SJSA1 (cell line): ENCODE measurements at regions not wholly inside any gene's neighbourhood (a gene's known extent, or its start where the extent isn't known, plus 50 kb on each side); places are given as distances from the start of the nearest gene placed in this dataset.

ENCODE experiments used
- DNase-seq, 2 experiments: peaks; one replicate each; pipeline ENCODE4 v3.0.0-alpha.2; 2015 to 2020; ENCODE audit warnings: low spot score in 2 of 2, low read depth in 1 of 2
- H3K27ac ChIP-seq: fragments of 250-450 bp; sonication (Bioruptor Pico); 2 replicates; pipeline ENCODE4 v1.5.1; 2020; ENCODE audit warnings: mild to moderate bottlenecking, moderate library complexity
- H3K27me3 ChIP-seq: fragments of 250-450 bp; sonication (Bioruptor Pico); replicated peaks from 2 replicates; pipeline ENCODE4 v1.5.1; 2020; ENCODE audit warnings: mild to moderate bottlenecking, moderate library complexity
- H3K36me3 ChIP-seq: fragments of 250-450 bp; sonication (Bioruptor Pico); 2 replicates; pipeline ENCODE4 v1.5.1; 2020; ENCODE audit warnings: mild to moderate bottlenecking
- H3K4me1 ChIP-seq: fragments of 250-450 bp; sonication (Bioruptor Pico); replicated peaks from 2 replicates; pipeline ENCODE4 v1.6.1; 2021; ENCODE audit warnings: mild to moderate bottlenecking
- H3K4me3 ChIP-seq: fragments of 250-450 bp; sonication (Bioruptor Pico); 2 replicates; pipeline ENCODE4 v1.5.1; 2020; ENCODE audit warnings: mild to moderate bottlenecking
- H3K9me3 ChIP-seq: fragments of 250-450 bp; sonication (Bioruptor Pico); replicated peaks from 2 replicates; pipeline ENCODE4 v1.5.1; 2020; ENCODE audit warnings: mild to moderate bottlenecking

DNA sequence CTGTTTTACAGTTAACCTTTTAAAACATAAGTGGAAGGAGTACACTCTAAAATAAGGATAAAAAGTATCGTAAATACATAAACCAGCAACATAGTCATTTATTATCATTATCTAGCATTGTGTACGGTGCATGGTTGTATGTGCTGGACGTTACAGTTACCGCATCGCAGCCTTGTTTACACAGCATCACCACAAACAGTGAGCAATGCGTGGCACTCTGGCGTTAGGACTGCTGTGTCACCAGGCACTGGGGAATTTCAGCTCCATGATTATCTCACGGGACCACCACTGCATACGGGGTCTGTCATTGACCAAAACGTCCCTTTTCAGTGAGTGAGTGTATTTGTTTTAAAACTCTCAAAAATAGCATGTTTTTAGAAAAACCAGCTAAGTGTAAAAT is 103.0 kb upstream of the SNTG2 start:
- Histone ChIP-seq H3K36me3 (no peaks in the 10 kb centered on the region), H3K4me1 (peaks cover 3% of the 10 kb centered on the region; the same call in 1 of the 2 replicates), H3K27me3 (no peaks in the 10 kb centered on the region), H3K9me3 (no peaks in the 10 kb centered on the region), H3K4me3 (no peak overlapping the region), H3K27ac (no peak overlapping the region)
- peak in 1 of 2 experiments; percentile 11 for DNase-seq

DNA sequence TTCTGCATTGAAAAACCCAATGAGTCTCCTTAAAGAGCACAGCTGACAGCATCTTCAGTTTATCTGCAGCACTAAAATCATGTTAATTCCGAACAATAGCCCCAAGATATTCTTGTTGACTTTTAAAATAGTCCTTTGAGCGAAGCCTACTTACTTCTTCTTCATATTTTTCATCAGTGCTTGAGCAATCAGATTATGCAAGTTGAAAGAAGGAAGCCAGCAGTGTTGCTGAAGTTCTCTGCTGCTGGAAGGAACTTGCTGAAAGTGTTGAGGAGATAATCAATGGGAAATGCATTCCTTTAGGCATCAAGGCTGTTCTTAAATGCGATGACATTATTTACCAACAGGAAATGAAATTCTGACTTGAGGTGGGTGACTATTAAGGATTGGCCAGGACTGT is 105.9 kb upstream of the SNTG2 start:
- H3K9me3 ChIP-seq = no peaks in the 10 kb centered on the region
- H3K27me3 ChIP-seq = no peaks in the 10 kb centered on the region
- H3K4me1 ChIP-seq = peaks cover 3% of the 10 kb centered on the region; the same call in 1 of the 2 replicates
- H3K4me3 ChIP-seq = no peak overlapping the region
- no peak for DNase-seq
- H3K36me3 ChIP-seq = no peaks in the 10 kb centered on the region
- no peak overlapping the region for H3K27ac ChIP-seq

DNA sequence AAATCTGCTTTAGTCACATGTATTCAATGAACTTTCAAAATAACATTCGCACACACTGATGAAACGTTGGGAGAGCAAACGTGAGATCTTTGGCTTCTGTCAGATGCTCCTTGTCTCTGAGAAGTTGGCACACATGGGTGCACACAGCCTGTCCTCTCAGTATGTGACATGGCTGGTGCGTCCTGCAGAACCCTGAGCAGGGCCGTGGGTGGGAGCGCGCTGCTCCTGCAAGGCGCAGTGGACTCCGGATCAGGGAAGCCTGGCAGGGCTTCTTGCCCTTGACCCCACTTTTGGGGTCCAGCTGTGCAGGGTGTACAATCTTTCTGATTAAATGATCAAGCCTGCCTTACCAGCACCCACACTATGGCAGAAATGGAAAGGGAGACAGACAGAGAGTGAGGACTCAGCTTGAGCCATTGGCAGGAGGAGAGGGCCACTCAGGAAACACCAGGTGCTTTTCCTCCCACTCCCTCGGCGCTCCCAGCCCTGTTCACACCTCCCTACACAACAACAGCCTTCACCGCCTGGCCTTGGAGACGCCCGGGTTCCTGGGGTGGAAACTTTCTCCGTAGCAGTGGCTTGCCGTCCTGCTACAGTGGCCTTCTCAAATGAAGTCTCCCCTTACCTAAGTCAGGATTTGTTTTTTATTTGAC is 108.4 kb upstream of the SNTG2 start:
- 0 out of 2 replicates have a peak, but pooled peaks cover 4% of the 10 kb centered on the region for H3K27me3 ChIP-seq
- H3K4me1 ChIP-seq = no peaks in the 10 kb centered on the region
- H3K4me3 ChIP-seq = no peak overlapping the region
- H3K36me3 ChIP-seq = no peaks in the 10 kb centered on the region
- no peaks in the 10 kb centered on the region for H3K9me3 ChIP-seq
- DNase-seq = no peak
- H3K27ac ChIP-seq = no peak overlapping the region

DNA sequence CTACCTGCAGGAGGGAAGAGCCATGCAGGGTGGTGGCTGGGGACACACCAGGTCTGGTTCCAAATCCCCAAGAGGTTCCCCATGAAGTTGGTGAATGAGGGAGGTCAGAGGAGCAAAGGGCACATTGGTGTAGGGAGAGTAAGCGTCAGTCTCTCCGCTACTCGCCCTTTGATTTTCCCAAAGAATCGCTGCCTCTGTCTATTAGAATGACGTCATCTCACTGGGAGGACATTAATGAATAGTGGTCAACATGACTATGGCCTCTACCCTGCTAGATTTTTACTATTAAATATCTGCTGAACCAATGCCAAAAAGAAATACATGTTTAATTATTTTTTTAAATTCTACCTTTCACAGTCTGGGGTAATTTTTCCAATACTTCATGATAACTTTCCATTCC is 109.6 kb upstream of the SNTG2 start:
- Histone ChIP-seq H3K9me3 (no peaks in the 10 kb centered on the region), H3K36me3 (no peaks in the 10 kb centered on the region), H3K27me3 (0 out of 2 replicates have a peak, but pooled peaks cover 4% of the 10 kb centered on the region), H3K4me3 (no peak overlapping the region), H3K27ac (no peak overlapping the region), H3K4me1 (no peaks in the 10 kb centered on the region)
- DNase-seq = no peak

DNA sequence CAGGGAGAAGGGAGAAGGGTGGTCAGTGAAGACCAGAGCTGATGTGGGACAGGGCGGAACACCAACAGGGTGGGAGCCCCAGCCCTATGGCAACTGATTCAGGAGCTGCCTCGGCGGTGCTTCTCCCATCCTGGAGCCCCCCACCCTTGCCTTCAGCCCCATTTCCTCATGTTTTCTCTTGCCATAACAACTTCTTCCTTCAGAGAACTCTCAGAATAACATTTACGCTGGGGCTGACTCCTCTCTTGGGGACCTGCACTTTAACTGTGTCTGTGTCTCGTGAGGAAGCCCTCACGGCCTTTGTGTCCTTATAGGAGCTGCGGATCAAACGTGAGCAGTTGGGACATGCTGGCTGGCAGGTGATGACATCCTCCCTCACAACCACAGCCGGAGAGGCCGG is 116.4 kb upstream of the SNTG2 start:
- no peak overlapping the region for H3K27ac ChIP-seq
- DNase-seq = peak in 1 of 2 experiments; percentile 33
- H3K4me1 ChIP-seq = no peaks in the 10 kb centered on the region
- no peaks in the 10 kb centered on the region for H3K9me3 ChIP-seq
- 0 out of 2 replicates have a peak, but pooled peaks cover 4% of the 10 kb centered on the region for H3K27me3 ChIP-seq
- no peak overlapping the region for H3K4me3 ChIP-seq
- H3K36me3 ChIP-seq = no peaks in the 10 kb centered on the region

DNA sequence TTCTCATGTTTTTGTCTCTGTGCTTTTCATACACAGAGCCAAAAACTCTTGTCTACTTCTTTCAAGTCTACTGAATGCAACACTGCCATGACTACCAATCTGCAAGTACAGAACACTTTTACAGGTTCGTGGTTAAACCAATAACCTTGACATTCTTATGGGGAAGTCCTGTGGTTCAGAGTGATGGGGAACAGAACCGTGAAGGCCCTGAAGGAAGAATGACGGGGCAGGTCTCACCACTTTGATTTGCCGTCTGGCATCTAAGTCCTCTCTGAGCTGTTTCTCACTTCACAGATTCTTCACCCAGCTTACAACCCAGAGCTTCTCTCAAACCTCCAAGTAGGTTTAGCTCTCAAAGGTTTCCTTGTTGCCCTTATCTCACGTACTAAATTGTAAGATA is 117.5 kb upstream of the SNTG2 start:
- Histone ChIP-seq H3K36me3 (no peaks in the 10 kb centered on the region), H3K27me3 (no peaks in the 10 kb centered on the region), H3K4me1 (no peaks in the 10 kb centered on the region), H3K9me3 (no peaks in the 10 kb centered on the region), H3K27ac (no peak overlapping the region), H3K4me3 (no peak overlapping the region)
- DNase-seq = no peak

DNA sequence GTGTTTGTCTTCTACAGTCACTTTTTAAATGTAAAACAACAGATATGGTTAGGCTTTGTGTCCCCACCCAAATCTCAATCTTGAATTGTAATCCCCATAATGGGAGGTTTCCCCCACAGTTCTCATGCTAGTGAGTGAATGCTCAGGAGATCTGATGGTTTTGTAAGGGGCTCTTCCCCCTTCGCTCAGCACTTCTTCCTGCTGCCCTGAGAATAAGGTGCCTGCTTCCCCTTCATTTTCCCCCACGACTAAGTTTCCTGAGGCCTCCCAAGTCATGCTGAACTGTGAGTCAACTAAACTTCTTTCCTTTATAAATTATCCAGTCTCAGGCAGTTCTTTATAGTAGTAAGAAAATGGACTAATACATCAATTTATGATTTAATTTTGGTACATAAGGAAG is 118.0 kb upstream of the SNTG2 start:
- no peak overlapping the region for H3K27ac ChIP-seq
- no peaks in the 10 kb centered on the region for H3K36me3 ChIP-seq
- no peak overlapping the region for H3K4me3 ChIP-seq
- H3K4me1 ChIP-seq = no peaks in the 10 kb centered on the region
- DNase-seq = no peak
- no peaks in the 10 kb centered on the region for H3K9me3 ChIP-seq
- no peaks in the 10 kb centered on the region for H3K27me3 ChIP-seq

DNA sequence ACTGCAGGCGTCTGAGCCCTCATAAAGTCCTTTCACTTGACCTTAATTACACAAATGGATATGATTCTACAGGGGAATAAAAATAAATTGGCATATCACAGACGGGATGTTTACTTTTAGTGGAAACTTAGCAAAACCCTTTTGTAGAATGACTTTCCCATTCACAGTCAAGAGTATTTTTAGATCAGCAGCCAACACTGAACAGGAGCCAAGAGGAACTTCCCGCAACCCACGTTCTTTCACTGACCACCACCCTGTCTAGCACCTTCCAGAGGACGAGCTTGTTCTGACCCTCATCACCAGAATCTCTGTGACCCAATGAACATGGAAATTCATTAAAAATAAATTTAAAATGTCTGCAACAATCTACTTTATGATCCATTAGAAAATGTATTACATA is 119.0 kb upstream of the SNTG2 start:
- no peak for DNase-seq
- H3K27ac ChIP-seq = no peak overlapping the region
- no peaks in the 10 kb centered on the region for H3K9me3 ChIP-seq
- no peaks in the 10 kb centered on the region for H3K36me3 ChIP-seq
- no peak overlapping the region for H3K4me3 ChIP-seq
- H3K4me1 ChIP-seq = no peaks in the 10 kb centered on the region
- no peaks in the 10 kb centered on the region for H3K27me3 ChIP-seq

DNA sequence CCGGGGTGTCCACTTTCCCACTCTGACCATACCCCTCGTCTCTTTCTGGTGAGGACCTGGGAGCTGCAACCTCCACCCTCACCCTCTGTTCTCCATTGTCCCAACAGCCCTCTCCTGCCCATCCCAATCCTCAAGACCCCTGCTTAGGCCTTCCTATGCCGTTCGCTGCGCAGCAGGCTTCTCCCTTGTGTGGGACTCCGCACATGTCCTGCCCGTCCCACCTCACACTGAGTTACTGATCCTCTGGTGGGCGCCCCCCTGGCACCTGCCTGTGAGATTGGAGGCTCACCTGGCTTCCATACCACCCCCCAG is 119.5 kb upstream of the SNTG2 start:
- Histone ChIP-seq H3K27me3 (no peaks in the 10 kb centered on the region), H3K27ac (no peak overlapping the region), H3K36me3 (no peaks in the 10 kb centered on the region), H3K4me1 (no peaks in the 10 kb centered on the region), H3K4me3 (no peak overlapping the region), H3K9me3 (no peaks in the 10 kb centered on the region)
- peak in 1 of 2 experiments; percentile 27 for DNase-seq

DNA sequence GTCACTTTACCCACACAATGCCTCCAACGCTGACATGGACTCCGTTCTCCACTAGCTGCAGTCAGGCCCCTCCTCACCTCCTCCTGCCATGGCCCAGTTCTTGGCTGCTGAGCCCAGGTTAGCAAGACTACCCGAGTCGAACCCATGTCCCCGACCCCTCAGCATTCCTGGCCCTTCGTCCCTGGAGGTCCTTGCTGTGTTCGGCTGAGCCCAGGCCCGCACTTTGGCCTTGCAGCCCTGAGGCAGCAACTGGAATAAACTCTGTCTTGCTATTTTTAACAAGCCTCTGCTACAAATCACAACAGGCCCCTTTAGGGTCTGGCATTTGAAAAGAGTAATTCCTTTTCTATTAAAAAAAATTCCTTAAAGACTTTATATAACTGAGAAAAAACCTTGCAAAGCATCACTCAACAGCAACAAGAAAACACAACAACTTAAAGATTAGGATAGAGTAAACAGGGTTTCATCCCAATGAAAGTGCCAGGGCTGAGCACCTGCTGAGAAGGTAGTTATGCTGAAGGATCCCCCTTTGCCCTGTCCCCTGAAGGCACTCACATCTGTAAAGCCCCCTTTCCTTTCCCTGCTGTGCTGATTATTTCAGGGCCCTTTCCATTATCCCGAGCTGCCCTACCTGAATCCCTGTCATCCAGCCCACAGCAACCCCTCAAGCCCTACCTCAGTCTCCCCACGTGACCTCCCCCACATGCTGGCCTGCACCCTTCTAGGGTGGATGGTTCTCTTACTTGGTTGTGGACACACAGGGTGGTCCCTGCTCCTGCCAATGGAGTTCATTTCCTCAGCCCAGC is 120.0 kb upstream of the SNTG2 start:
- no peaks in the 10 kb centered on the region for H3K27me3 ChIP-seq
- peak in 1 of 2 experiments; percentile 31 for DNase-seq
- H3K4me1 ChIP-seq = no peaks in the 10 kb centered on the region
- H3K36me3 ChIP-seq = no peaks in the 10 kb centered on the region
- H3K4me3 ChIP-seq = no peak overlapping the region
- H3K27ac ChIP-seq = no peak overlapping the region
- H3K9me3 ChIP-seq = no peaks in the 10 kb centered on the region

DNA sequence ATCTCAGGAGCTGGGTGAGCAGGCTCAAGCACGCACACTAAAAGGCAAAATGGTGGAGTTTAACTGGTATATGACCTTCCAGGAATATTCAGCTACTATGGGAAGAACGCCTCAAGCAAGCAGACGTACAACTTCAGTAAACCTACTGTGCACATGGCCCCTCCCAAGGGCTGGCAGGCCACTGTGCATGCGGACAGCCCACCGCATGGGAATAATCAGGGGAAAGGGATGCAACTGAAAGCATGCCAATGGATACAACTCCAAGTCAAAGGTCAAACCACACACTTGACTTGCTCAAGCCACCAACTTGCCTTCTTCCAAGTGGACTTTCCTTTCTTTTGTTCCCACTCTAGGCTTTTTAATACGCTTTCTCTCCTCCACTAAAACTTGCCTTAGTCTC is 121.6 kb upstream of the SNTG2 start:
- H3K27ac ChIP-seq = no peak overlapping the region
- no peaks in the 10 kb centered on the region for H3K27me3 ChIP-seq
- H3K9me3 ChIP-seq = no peaks in the 10 kb centered on the region
- no peak for DNase-seq
- no peak overlapping the region for H3K4me3 ChIP-seq
- no peaks in the 10 kb centered on the region for H3K4me1 ChIP-seq
- H3K36me3 ChIP-seq = no peaks in the 10 kb centered on the region

DNA sequence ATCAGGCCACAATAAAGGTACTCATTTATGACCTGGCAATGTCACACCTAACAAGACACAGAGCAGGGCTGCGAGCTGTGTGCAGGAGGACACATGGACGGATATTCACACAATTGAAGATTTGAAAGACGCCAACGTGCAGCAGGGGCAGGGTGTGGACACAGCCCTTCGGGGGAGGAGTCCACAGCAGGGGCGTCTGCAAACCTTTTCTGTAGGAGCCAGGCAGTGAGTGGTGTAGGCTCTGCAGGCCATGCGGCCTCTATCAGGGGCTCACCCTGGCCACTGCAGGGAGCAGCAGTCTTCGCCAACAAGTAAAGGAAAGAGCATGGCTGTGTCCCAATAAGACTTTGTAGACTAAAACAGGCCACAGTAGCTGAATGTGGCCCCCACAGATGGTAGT is 125.7 kb upstream of the SNTG2 start:
- no peak overlapping the region for H3K4me3 ChIP-seq
- DNase-seq = no peak

DNA sequence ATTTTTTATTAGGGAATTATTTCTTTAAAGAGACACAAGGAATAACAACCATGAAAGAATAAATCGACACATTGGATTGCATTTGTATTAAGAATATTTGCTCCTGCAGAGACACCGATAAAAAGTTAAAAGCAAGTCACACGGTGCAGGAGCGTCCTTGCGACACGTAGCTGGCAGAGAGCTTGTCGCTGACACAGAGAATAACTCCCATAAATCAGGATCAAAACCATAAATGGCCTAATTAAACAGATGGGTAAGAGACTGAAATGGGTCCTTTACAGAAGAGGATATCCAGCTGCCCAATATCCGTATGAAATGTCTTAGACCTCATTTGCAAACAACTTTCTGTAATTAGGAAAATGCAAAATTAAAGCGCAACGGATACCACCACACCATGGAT is 126.1 kb upstream of the SNTG2 start:
- Histone ChIP-seq H3K9me3 (no peaks in the 10 kb centered on the region), H3K4me3 (no peak overlapping the region), H3K27me3 (no peaks in the 10 kb centered on the region), H3K27ac (no peak overlapping the region), H3K4me1 (no peaks in the 10 kb centered on the region), H3K36me3 (no peaks in the 10 kb centered on the region)
- no peak for DNase-seq

More for the DNA sequence above, 125.7 kb upstream of the SNTG2 start:
- no peaks in the 10 kb centered on the region for H3K36me3 ChIP-seq
- H3K27me3 ChIP-seq = no peaks in the 10 kb centered on the region
- H3K9me3 ChIP-seq = no peaks in the 10 kb centered on the region
- H3K27ac ChIP-seq = no peak overlapping the region
- no peaks in the 10 kb centered on the region for H3K4me1 ChIP-seq

DNA sequence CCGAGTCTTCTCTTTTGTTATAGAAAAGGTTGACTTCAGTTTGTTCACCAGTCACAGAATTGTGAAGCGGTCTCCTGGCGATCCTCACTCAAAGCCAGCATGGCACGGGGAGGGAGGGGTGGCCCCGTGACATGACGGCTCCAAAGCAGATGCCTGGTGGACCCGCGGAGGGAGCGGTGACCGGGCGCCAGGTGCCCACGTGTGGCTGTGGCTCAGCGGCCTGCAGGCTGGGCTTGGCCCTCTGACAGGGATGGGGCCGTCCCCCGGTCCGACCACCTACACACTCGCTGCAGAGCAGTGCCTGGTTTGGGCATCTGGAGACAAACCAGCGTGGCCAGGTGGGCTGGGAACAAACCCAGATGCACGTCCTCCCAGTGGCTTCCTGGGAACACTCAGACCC is 129.1 kb upstream of the SNTG2 start:
- Histone ChIP-seq H3K27ac (no peak overlapping the region), H3K36me3 (no peaks in the 10 kb centered on the region), H3K9me3 (no peaks in the 10 kb centered on the region), H3K4me3 (no peak overlapping the region), H3K4me1 (no peaks in the 10 kb centered on the region), H3K27me3 (no peaks in the 10 kb centered on the region)
- no peak for DNase-seq
